H1 (cell line): ENCODE measurements at regions not wholly inside any gene's neighbourhood (a gene's known extent, or its start where the extent isn't known, plus 50 kb on each side); places are given as distances from the start of the nearest gene placed in this dataset.

ENCODE experiments used
- ATF2 ChIP-seq: IDR thresholded peaks from 2 replicates; pipeline ENCODE4 v1.6.1; 2012; ENCODE audit warnings: low read length, inconsistent platforms
- CEBPB ChIP-seq: IDR thresholded peaks from 2 replicates; pipeline ENCODE4 v1.6.1; 2012; ENCODE audit warnings: low read depth, low read length
- CHD7 ChIP-seq: fragments of 300-600 bp; sonication (generic); IDR thresholded peaks from 2 replicates; pipeline ENCODE4 v1.7.1; 2012; ENCODE audit warnings: low read length, moderate library complexity, mild to moderate bottlenecking, inconsistent platforms; ENCODE audit not compliant: insufficient replicate concordance
- HDAC2 ChIP-seq, 2 experiments: fragments of 300-600 bp in 1 of 2; sonication (generic) in 1 of 2; IDR thresholded peaks; 2 replicates each; pipeline ENCODE4 v1.6.1; 2011 to 2012; ENCODE audit warnings: low read depth in 2 of 2, low read length in 2 of 2, mild to moderate bottlenecking in 2 of 2, moderate library complexity in 2 of 2, borderline replicate concordance in 1 of 2, inconsistent platforms in 1 of 2
- RBBP5 ChIP-seq: IDR thresholded peaks from 2 replicates; pipeline ENCODE4 v1.7.1; 2012; ENCODE audit warnings: low read depth, mild to moderate bottlenecking, inconsistent platforms, low read length, moderate library complexity, borderline replicate concordance
- TBP ChIP-seq: IDR thresholded peaks from 2 replicates; pipeline ENCODE4 v1.6.1; 2011; ENCODE audit warnings: low read depth, low read length, improper control_type of control experiment
- USF2 ChIP-seq: IDR thresholded peaks from 2 replicates; pipeline ENCODE4 v1.6.1; 2011; ENCODE audit warnings: low read length, improper control_type of control experiment

- TF ChIP-seq CHD7 (no peak), CEBPB (no peak), USF2 (no peak), HDAC2 (IDR thresholded peaks at IDR 0.05; ENCODE audit: borderline replicate concordance in 1 of 2, low read depth in 2 of 2, low read length in 2 of 2) (no peak), RBBP5 (no peak), TBP (no peak), ATF2 (no peak)
Measured at GRCh38 chr17:79440251-79440650, 170.6 kb downstream of the RBFOX3 start (continued).
